ENCODE measurements at regions not wholly inside any gene's neighbourhood (a gene's known extent, or its start where the extent isn't known, plus 50 kb on each side); places are given as distances from the start of the nearest gene placed in this dataset.

- H3K4me3 Mint-ChIP-seq: no peak overlapping the region
- no peaks in the 10 kb centered on the region for H3K36me3 Mint-ChIP-seq
- TF ChIP-seq CTCF (IDR thresholded peaks at IDR 0.05; ENCODE audit: unreplicated experiment): no peak
- H3K9me3 Mint-ChIP-seq: peaks cover 47% of the 10 kb centered on the region
- no peaks in the 10 kb centered on the region for H3K4me1 Mint-ChIP-seq
- H3K27me3 Mint-ChIP-seq (ENCODE audit: low read depth): no peaks in the 10 kb centered on the region
- no peak overlapping the region for H3K27ac Mint-ChIP-seq
- DNase-seq (ENCODE audit: low spot score in 2 of 2, unreplicated experiment in 2 of 2): no peak
These were observed 62.8 kb downstream of the FAM9B start for GRCh38 chrX:8971116-8971515.

- Mint-ChIP-seq H3K4me3 (no peak overlapping the region), H3K27ac (no peak overlapping the region), H3K27me3 (ENCODE audit: low read depth) (no peaks in the 10 kb centered on the region), H3K4me1 (no peaks in the 10 kb centered on the region), H3K9me3 (peaks cover 54% of the 10 kb centered on the region), H3K36me3 (no peaks in the 10 kb centered on the region)
- no peak for DNase-seq (ENCODE audit: low spot score in 2 of 2, unreplicated experiment in 2 of 2)
- TF ChIP-seq CTCF (IDR thresholded peaks at IDR 0.05; ENCODE audit: unreplicated experiment): no peak
These were observed 64.5 kb downstream of the FAM9B start for GRCh38 chrX:8969378-8969777.

- Mint-ChIP-seq H3K27ac (no peak overlapping the region), H3K4me3 (no peak overlapping the region), H3K4me1 (no peaks in the 10 kb centered on the region), H3K36me3 (no peaks in the 10 kb centered on the region), H3K9me3 (peaks cover 62% of the 10 kb centered on the region), H3K27me3 (ENCODE audit: low read depth) (no peaks in the 10 kb centered on the region)
- no peak for TF ChIP-seq CTCF (IDR thresholded peaks at IDR 0.05; ENCODE audit: unreplicated experiment)
- DNase-seq (ENCODE audit: low spot score in 2 of 2, unreplicated experiment in 2 of 2): no peak
These were observed 66.5 kb downstream of the FAM9B start for GRCh38 chrX:8967461-8967860.

GRCh38 chrX:8960957-8961468 is 72.9 kb downstream of the FAM9B start:
- Mint-ChIP-seq H3K27ac (no peak overlapping the region), H3K27me3 (ENCODE audit: low read depth) (no peaks in the 10 kb centered on the region), H3K36me3 (no peaks in the 10 kb centered on the region), H3K9me3 (peaks cover 50% of the 10 kb centered on the region), H3K4me3 (no peak overlapping the region), H3K4me1 (no peaks in the 10 kb centered on the region)
- TF ChIP-seq CTCF (IDR thresholded peaks at IDR 0.05; ENCODE audit: unreplicated experiment): no peak
- DNase-seq (ENCODE audit: low spot score in 2 of 2, unreplicated experiment in 2 of 2): no peak

GRCh38 chrX:8955511-8955910 is 78.4 kb downstream of the FAM9B start:
- TF ChIP-seq CTCF (IDR thresholded peaks at IDR 0.05; ENCODE audit: unreplicated experiment): no peak
- H3K9me3 Mint-ChIP-seq: peaks cover 25% of the 10 kb centered on the region
- DNase-seq (ENCODE audit: low spot score in 2 of 2, unreplicated experiment in 2 of 2): no peak
- no peak overlapping the region for H3K27ac Mint-ChIP-seq
- H3K27me3 Mint-ChIP-seq (ENCODE audit: low read depth): no peaks in the 10 kb centered on the region
- H3K4me3 Mint-ChIP-seq: no peak overlapping the region
- H3K4me1 Mint-ChIP-seq: no peaks in the 10 kb centered on the region
- H3K36me3 Mint-ChIP-seq: no peaks in the 10 kb centered on the region

GRCh38 chrX:8946563-8946962 is 87.4 kb downstream of the FAM9B start:
- Mint-ChIP-seq H3K4me1 (peaks cover 2% of the 10 kb centered on the region), H3K27me3 (ENCODE audit: low read depth) (no peaks in the 10 kb centered on the region), H3K27ac (no peak overlapping the region), H3K9me3 (peaks cover 30% of the 10 kb centered on the region), H3K36me3 (no peaks in the 10 kb centered on the region), H3K4me3 (no peak overlapping the region)
- no peak for TF ChIP-seq CTCF (IDR thresholded peaks at IDR 0.05; ENCODE audit: unreplicated experiment)
- no peak for DNase-seq (ENCODE audit: low spot score in 2 of 2, unreplicated experiment in 2 of 2)

Data from mesothelial cell of epicardium (in vitro differentiated cells).